ENCODE measurements at regions not wholly inside any gene's neighbourhood (a gene's known extent, or its start where the extent isn't known, plus 50 kb on each side); places are given as distances from the start of the nearest gene placed in this dataset.

DNA sequence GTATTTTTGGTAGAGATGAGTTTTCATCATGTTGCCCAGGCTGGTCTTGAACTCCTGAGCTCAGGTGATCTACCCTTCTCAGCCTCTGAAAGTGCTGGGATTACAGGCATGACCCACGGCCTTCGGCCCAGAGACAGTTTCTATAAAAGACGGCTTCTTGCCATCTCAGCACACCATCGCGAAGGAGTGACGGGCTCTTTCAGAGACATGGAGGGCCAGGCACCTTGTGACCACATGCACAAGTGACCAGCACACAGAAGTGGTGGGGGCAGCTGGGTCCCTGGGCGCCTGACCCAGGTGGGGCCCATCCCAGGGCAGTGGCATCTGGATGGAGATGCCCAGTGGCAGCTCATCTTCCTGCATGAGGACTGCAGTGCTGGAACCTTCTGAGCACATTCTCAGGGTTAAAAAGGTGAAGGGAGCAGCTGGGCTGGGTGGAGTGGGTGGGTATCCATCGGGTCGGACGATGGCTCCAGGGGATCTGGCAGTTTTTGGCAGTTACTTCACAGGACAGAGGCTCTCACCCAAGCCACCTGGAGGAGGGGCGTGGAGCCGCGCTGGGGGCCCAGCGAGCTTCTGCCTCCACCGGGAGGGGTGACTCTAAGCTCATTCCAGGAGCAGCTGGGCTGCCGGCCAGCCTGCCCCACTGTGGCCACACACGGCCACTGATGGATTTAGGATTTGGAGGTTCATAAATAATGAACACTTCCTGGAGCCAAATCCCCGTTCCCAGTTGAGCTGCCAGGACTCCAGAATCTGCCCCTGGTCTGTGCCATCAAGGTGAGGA, 373.0 kb downstream of the CTTN start:
- no peak overlapping the region for H3K4me3 Mint-ChIP-seq
- peaks cover 35% of the 10 kb centered on the region for H3K36me3 Mint-ChIP-seq (ENCODE audit: low read depth)
- no peak overlapping the region for H3K27ac ChIP-seq (ENCODE audit: low read depth)
- no peak overlapping the region for H3K4me2 ChIP-seq
- peaks cover 10% of the 10 kb centered on the region; the same call in 2 of the 3 replicates for H3K4me1 Mint-ChIP-seq
- DNase-seq (ENCODE audit: low spot score) = peak; percentile 9
- no peaks in the 10 kb centered on the region; the same call in 1 of the 2 replicates for H4K20me1 ChIP-seq (replicated peaks; ENCODE audit: insufficient read depth)
- peak; percentile 50 for ATAC-seq
- no peaks in the 10 kb centered on the region for H3K27me3 ChIP-seq (ENCODE audit: insufficient read depth)
- H3K9me3 Mint-ChIP-seq = peaks cover 12% of the 10 kb centered on the region; the same call in 2 of the 3 replicates
- H3K27me3 Mint-ChIP-seq (ENCODE audit: insufficient read depth, low read depth, poor library complexity) = peaks cover 9% of the 10 kb centered on the region
- no peak overlapping the region for H3K27ac Mint-ChIP-seq
- no peaks in the 10 kb centered on the region for H3K9me2 ChIP-seq (ENCODE audit: insufficient read depth)
- H3K4me3 ChIP-seq = no peak overlapping the region
- no peaks in the 10 kb centered on the region for H3K79me2 ChIP-seq (replicated peaks; ENCODE audit: insufficient read depth)
- TF ChIP-seq, protein P1, sequence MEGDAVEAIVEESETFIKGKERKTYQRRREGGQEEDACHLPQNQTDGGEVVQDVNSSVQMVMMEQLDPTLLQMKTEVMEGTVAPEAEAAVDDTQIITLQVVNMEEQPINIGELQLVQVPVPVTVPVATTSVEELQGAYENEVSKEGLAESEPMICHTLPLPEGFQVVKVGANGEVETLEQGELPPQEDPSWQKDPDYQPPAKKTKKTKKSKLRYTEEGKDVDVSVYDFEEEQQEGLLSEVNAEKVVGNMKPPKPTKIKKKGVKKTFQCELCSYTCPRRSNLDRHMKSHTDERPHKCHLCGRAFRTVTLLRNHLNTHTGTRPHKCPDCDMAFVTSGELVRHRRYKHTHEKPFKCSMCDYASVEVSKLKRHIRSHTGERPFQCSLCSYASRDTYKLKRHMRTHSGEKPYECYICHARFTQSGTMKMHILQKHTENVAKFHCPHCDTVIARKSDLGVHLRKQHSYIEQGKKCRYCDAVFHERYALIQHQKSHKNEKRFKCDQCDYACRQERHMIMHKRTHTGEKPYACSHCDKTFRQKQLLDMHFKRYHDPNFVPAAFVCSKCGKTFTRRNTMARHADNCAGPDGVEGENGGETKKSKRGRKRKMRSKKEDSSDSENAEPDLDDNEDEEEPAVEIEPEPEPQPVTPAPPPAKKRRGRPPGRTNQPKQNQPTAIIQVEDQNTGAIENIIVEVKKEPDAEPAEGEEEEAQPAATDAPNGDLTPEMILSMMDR (conservative IDR thresholded peaks at IDR 0.05; ENCODE audit: low read depth in 2 of 2) = 0 out of 4 replicates have a peak, but pooled peaks of 1 of the 2 experiments have one; percentile 2
- TF ChIP-seq, protein P2, sequence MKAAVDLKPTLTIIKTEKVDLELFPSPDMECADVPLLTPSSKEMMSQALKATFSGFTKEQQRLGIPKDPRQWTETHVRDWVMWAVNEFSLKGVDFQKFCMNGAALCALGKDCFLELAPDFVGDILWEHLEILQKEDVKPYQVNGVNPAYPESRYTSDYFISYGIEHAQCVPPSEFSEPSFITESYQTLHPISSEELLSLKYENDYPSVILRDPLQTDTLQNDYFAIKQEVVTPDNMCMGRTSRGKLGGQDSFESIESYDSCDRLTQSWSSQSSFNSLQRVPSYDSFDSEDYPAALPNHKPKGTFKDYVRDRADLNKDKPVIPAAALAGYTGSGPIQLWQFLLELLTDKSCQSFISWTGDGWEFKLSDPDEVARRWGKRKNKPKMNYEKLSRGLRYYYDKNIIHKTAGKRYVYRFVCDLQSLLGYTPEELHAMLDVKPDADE (IDR thresholded peaks at IDR 0.05) = no peak
- no peak for TF ChIP-seq EZH2 (IDR thresholded peaks at IDR 0.05; ENCODE audit: low read depth, unreplicated experiment)
- no peaks in the 10 kb centered on the region for H3F3A ChIP-seq (replicated peaks; ENCODE audit: low read depth)
- H3K4me1 ChIP-seq (ENCODE audit: insufficient read depth) = no peaks in the 10 kb centered on the region
- no peaks in the 10 kb centered on the region for H3K36me3 ChIP-seq (ENCODE audit: insufficient read depth)
- H2AFZ ChIP-seq = no peak overlapping the region

DNA sequence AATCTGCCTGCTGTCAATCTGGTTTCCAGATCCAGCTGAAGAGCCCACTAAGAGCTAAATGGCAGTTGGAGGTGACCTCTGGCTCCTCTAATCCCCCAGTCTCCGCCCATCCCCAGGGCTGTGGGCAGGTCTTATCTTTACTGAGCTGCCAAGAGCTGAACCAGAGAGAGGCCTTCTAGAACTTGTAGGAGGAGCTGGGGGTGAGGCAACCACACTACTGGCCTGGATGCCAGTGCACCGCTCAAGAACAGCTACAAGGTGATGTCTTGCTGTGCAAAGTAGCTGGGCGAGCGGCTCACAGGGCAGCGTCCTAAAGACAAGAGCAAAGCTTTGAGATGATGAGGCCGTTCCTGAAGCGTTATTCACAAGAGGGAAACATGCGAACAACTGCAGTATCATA, 374.6 kb downstream of the CTTN start:
- peak; percentile 81 for ATAC-seq
- peaks cover 20% of the 10 kb centered on the region for H3K36me3 Mint-ChIP-seq (ENCODE audit: low read depth)
- TF ChIP-seq NANOG (IDR thresholded peaks at IDR 0.05; ENCODE audit: borderline replicate concordance) (no peak), JUNB (IDR thresholded peaks at IDR 0.05; ENCODE audit: unreplicated experiment) (no peak)
- TF ChIP-seq, protein P1 (conservative IDR thresholded peaks at IDR 0.05; ENCODE audit: low read depth in 2 of 2) = no peak
- TF ChIP-seq, protein P3, sequence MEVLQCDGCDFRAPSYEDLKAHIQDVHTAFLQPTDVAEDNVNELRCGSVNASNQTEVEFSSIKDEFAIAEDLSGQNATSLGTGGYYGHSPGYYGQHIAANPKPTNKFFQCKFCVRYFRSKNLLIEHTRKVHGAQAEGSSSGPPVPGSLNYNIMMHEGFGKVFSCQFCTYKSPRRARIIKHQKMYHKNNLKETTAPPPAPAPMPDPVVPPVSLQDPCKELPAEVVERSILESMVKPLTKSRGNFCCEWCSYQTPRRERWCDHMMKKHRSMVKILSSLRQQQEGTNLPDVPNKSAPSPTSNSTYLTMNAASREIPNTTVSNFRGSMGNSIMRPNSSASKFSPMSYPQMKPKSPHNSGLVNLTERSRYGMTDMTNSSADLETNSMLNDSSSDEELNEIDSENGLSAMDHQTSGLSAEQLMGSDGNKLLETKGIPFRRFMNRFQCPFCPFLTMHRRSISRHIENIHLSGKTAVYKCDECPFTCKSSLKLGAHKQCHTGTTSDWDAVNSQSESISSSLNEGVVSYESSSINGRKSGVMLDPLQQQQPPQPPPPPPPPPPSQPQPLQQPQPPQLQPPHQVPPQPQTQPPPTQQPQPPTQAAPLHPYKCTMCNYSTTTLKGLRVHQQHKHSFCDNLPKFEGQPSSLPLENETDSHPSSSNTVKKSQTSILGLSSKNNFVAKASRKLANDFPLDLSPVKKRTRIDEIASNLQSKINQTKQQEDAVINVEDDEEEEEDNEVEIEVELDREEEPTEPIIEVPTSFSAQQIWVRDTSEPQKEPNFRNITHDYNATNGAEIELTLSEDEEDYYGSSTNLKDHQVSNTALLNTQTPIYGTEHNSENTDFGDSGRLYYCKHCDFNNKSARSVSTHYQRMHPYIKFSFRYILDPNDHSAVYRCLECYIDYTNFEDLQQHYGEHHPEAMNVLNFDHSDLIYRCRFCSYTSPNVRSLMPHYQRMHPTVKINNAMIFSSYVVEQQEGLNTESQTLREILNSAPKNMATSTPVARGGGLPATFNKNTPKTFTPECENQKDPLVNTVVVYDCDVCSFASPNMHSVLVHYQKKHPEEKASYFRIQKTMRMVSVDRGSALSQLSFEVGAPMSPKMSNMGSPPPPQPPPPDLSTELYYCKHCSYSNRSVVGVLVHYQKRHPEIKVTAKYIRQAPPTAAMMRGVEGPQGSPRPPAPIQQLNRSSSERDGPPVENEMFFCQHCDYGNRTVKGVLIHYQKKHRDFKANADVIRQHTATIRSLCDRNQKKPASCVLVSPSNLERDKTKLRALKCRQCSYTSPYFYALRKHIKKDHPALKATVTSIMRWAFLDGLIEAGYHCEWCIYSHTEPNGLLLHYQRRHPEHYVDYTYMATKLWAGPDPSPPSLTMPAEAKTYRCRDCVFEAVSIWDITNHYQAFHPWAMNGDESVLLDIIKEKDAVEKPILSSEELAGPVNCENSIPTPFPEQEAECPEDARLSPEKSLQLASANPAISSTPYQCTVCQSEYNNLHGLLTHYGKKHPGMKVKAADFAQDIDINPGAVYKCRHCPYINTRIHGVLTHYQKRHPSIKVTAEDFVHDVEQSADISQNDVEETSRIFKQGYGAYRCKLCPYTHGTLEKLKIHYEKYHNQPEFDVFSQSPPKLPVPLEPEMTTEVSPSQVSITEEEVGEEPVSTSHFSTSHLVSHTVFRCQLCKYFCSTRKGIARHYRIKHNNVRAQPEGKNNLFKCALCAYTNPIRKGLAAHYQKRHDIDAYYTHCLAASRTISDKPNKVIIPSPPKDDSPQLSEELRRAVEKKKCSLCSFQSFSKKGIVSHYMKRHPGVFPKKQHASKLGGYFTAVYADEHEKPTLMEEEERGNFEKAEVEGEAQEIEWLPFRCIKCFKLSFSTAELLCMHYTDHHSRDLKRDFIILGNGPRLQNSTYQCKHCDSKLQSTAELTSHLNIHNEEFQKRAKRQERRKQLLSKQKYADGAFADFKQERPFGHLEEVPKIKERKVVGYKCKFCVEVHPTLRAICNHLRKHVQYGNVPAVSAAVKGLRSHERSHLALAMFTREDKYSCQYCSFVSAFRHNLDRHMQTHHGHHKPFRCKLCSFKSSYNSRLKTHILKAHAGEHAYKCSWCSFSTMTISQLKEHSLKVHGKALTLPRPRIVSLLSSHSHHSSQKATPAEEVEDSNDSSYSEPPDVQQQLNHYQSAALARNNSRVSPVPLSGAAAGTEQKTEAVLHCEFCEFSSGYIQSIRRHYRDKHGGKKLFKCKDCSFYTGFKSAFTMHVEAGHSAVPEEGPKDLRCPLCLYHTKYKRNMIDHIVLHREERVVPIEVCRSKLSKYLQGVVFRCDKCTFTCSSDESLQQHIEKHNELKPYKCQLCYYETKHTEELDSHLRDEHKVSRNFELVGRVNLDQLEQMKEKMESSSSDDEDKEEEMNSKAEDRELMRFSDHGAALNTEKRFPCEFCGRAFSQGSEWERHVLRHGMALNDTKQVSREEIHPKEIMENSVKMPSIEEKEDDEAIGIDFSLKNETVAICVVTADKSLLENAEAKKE (CRISPR knock-in tag; IDR thresholded peaks at IDR 0.05) = no peak

More for the DNA sequence above, 374.6 kb downstream of the CTTN start:
- Histone ChIP-seq H3K36me3 (ENCODE audit: insufficient read depth) (no peaks in the 10 kb centered on the region), H3K27ac (ENCODE audit: low read depth) (no peak overlapping the region), H3K9me2 (ENCODE audit: insufficient read depth) (no peaks in the 10 kb centered on the region), H3K4me1 (ENCODE audit: insufficient read depth) (no peaks in the 10 kb centered on the region), H2AFZ (no peak overlapping the region), H3K27me3 (ENCODE audit: insufficient read depth) (no peaks in the 10 kb centered on the region), H3K4me3 (no peak overlapping the region), H3K79me2 (replicated peaks; ENCODE audit: insufficient read depth) (no peaks in the 10 kb centered on the region), H3F3A (replicated peaks; ENCODE audit: low read depth) (no peaks in the 10 kb centered on the region), H3K4me2 (no peak overlapping the region), H4K20me1 (replicated peaks; ENCODE audit: insufficient read depth) (no peaks in the 10 kb centered on the region; the same call in 1 of the 2 replicates)
- H3K27ac Mint-ChIP-seq = no peak overlapping the region
- peaks cover 8% of the 10 kb centered on the region; the same call in 2 of the 3 replicates for H3K9me3 Mint-ChIP-seq
- H3K4me3 Mint-ChIP-seq = no peak overlapping the region
- peaks cover 6% of the 10 kb centered on the region for H3K27me3 Mint-ChIP-seq (ENCODE audit: insufficient read depth, low read depth, poor library complexity)
- peaks cover 10% of the 10 kb centered on the region; the same call in 2 of the 3 replicates for H3K4me1 Mint-ChIP-seq
- peak; percentile 37 for DNase-seq (ENCODE audit: low spot score)

Data from GM23338 (cell line).